Liver (tissue), 8 donors: ENCODE measurements at regions not wholly inside any gene's neighbourhood (a gene's known extent, or its start where the extent isn't known, plus 50 kb on each side); places are given as distances from the start of the nearest gene placed in this dataset.
"Not testable (repeated sequence)": the region's sequence is repeated elsewhere in the genome, so short reads cannot be mapped to it uniquely, and the experiment has no call there.

Experiments
- DNase-seq: peaks from one replicate; pipeline ENCODE4 v3.0.0-alpha.2; 2017; ENCODE audit warnings: low spot score
- H3K27ac ChIP-seq, 2 donors: one replicate each; pipeline ENCODE4 v1.7.0; 2013; ENCODE audit warnings: inconsistent platforms in 2 of 2, low read length in 2 of 2, control low read depth in 1 of 2, low read depth in 1 of 2, mild to moderate bottlenecking in 1 of 2
- H3K27me3 ChIP-seq, 4 donors: one replicate each; pipeline versions ENCODE4 v1.6.1 to v1.7.0; 2013; ENCODE audit warnings: low read length in 3 of 4, inconsistent platforms in 1 of 4, mild to moderate bottlenecking in 1 of 4, moderate library complexity in 1 of 4; ENCODE audit not compliant: control insufficient read depth in 4 of 4, insufficient read depth in 4 of 4
- H3K36me3 ChIP-seq, 4 donors: one replicate each; pipeline versions ENCODE4 v1.6.1 to v1.7.0; 2013; ENCODE audit warnings: low read length in 3 of 4, mild to moderate bottlenecking in 3 of 4, low read depth in 1 of 4, moderate library complexity in 1 of 4; ENCODE audit not compliant: control insufficient read depth in 4 of 4, insufficient read depth in 3 of 4
- H3K4me1 ChIP-seq, 4 donors: one replicate each; pipeline versions ENCODE4 v1.6.1 to v1.7.0; 2013; ENCODE audit warnings: low read length in 3 of 4, mild to moderate bottlenecking in 3 of 4, moderate library complexity in 1 of 4; ENCODE audit not compliant: control insufficient read depth in 4 of 4, insufficient read depth in 4 of 4
- H3K4me3 ChIP-seq, 3 donors: one replicate each; pipeline versions ENCODE4 v1.6.1 to v1.7.0; 2013; ENCODE audit warnings: low read length in 3 of 3, control low read depth in 1 of 3, low read depth in 1 of 3, mild to moderate bottlenecking in 1 of 3
- H3K9ac ChIP-seq, 2 donors: one replicate each; pipeline ENCODE4 v1.7.0; 2013; ENCODE audit warnings: low read length in 2 of 2, mild to moderate bottlenecking in 2 of 2, moderate library complexity in 2 of 2, control low read depth in 1 of 2, low read depth in 1 of 2
- H3K9me3 ChIP-seq, 4 donors: one replicate each; pipeline versions ENCODE4 v1.6.1 to v1.7.0; 2013; ENCODE audit warnings: low read length in 3 of 4; ENCODE audit not compliant: control insufficient read depth in 4 of 4
- EGR1 ChIP-seq, 2 donors: IDR thresholded peaks; 2 replicates each; pipeline ENCODE4 v1.6.1; 2016 to 2018; ENCODE audit warnings: antibody characterized with exemption in 2 of 2, low read depth in 2 of 2
- FOXA1 ChIP-seq: IDR thresholded peaks from 2 replicates; pipeline ENCODE4 v1.6.1; 2016; ENCODE audit warnings: antibody characterized with exemption
- FOXA2 ChIP-seq: IDR thresholded peaks from 2 replicates; pipeline ENCODE4 v1.6.1; 2016; ENCODE audit warnings: antibody characterized with exemption
- GABPA ChIP-seq, 2 donors: IDR thresholded peaks in 1 of 2; conservative IDR thresholded peaks in 1 of 2; 2 replicates each; pipeline ENCODE4 v1.6.1; 2016; ENCODE audit warnings: antibody characterized with exemption in 2 of 2, mild to moderate bottlenecking in 1 of 2, moderate library complexity in 1 of 2
- HNF4A ChIP-seq, 2 donors: conservative IDR thresholded peaks; 2 replicates each; pipeline ENCODE4 v1.6.1; 2016; ENCODE audit warnings: antibody characterized with exemption in 2 of 2, mild to moderate bottlenecking in 2 of 2
- HNF4G ChIP-seq: IDR thresholded peaks from 2 replicates; pipeline ENCODE4 v1.6.1; 2016; ENCODE audit warnings: antibody characterized with exemption
- NR2F2 ChIP-seq: IDR thresholded peaks from 2 replicates; pipeline ENCODE4 v1.6.1; 2016; ENCODE audit warnings: antibody characterized with exemption
- RAD21 ChIP-seq, 2 donors: IDR thresholded peaks; 2 replicates each; pipeline ENCODE4 v1.6.1; 2016; ENCODE audit warnings: antibody characterized with exemption in 2 of 2, mild to moderate bottlenecking in 2 of 2
- REST ChIP-seq: IDR thresholded peaks from 2 replicates; pipeline ENCODE4 v1.6.1; 2016; ENCODE audit warnings: antibody characterized with exemption, mild to moderate bottlenecking
- RXRA ChIP-seq, 2 donors: IDR thresholded peaks; 2 replicates each; pipeline ENCODE4 v1.6.1; 2017 to 2018; ENCODE audit warnings: antibody characterized with exemption in 2 of 2, mild to moderate bottlenecking in 1 of 2
- SP1 ChIP-seq: IDR thresholded peaks from 2 replicates; pipeline ENCODE4 v1.6.1; 2018; ENCODE audit warnings: antibody characterized with exemption, mild to moderate bottlenecking
- YY1 ChIP-seq: IDR thresholded peaks from 2 replicates; pipeline ENCODE4 v1.6.1; 2016; ENCODE audit warnings: antibody characterized with exemption, mild to moderate bottlenecking
- ZBTB33 ChIP-seq: IDR thresholded peaks from 2 replicates; pipeline ENCODE4 v1.6.1; 2016; ENCODE audit warnings: antibody characterized with exemption
- WGBS: extraction: QIAGEN DNeasy Blood & Tissue Kit; methylation state at CpG from one replicate; pipeline ENCODE4 v1.1.7; 2013; 5-methylcytosine and 5-hydroxymethylcytosine counted together
- TF ChIP-seq, protein P1 (sequence below): fragments of 150-350 bp; IDR thresholded peaks from 2 replicates; pipeline ENCODE4 v1.5.1; 2017; ENCODE audit warnings: improper control_type of control experiment, low read depth, low read length; ENCODE audit not compliant: missing input control
- TF ChIP-seq, protein P2 (sequence below): IDR thresholded peaks from 2 replicates; pipeline ENCODE4 v1.6.1; 2016; ENCODE audit warnings: antibody characterized with exemption
- TF ChIP-seq, protein P3 (sequence below): IDR thresholded peaks from 2 replicates; pipeline ENCODE4 v1.6.1; 2016; ENCODE audit warnings: antibody characterized with exemption
- donor health status: healthy.
- donor health status: healthy.
- donor health status: healthy.
- donor health status: healthy.
- donor health status: healthy.

DNA sequence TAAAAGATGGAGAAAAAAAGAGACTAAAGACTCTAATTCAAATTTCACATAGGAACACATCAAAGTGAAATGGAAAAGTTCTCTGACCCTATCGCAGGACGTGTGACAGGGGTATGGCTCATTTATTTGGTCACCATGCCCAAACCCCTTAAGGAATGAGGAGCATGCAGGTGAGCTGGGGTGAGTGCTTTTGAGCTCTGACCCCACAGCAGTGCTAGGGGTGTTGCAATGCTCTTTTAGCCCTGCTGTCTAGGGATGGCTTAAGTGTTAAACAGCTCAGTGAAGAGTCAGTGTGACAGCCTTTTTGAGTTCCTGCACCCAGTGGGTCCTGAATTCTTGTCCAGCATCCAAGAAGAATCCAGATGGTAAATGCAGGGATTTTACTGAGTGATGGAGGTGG is 143.0 kb upstream of the ANKRD55 start:
- no peaks in the 10 kb centered on the region for H3K4me1 ChIP-seq
- no peak overlapping the region for H3K4me3 ChIP-seq
- peaks cover 0 to 2% (median 0%) of the 10 kb centered on the region in 4 donors for H3K27me3 ChIP-seq
- WGBS: 91% methylated on average over 2 of the region's 2 CpGs
- peaks cover 0 to 2% (median 0%) of the 10 kb centered on the region in 4 donors for H3K9me3 ChIP-seq
- TF ChIP-seq HNF4A (conservative IDR thresholded peaks at IDR 0.05) (no peak), NR2F2 (no peak), SP1 (no peak), YY1 (no peak), RAD21 (IDR thresholded peaks at IDR 0.05) (no peak), FOXA2 (no peak), EGR1 (IDR thresholded peaks at IDR 0.05; ENCODE audit: low read depth in 2 of 2) (no peak), GABPA (IDR thresholded peaks at IDR 0.05 in 1 of 2, conservative IDR thresholded peaks at IDR 0.05 in 1 of 2) (no peak), FOXA1 (no peak), ZBTB33 (no peak), HNF4G (no peak)
- TF ChIP-seq, protein P1, sequence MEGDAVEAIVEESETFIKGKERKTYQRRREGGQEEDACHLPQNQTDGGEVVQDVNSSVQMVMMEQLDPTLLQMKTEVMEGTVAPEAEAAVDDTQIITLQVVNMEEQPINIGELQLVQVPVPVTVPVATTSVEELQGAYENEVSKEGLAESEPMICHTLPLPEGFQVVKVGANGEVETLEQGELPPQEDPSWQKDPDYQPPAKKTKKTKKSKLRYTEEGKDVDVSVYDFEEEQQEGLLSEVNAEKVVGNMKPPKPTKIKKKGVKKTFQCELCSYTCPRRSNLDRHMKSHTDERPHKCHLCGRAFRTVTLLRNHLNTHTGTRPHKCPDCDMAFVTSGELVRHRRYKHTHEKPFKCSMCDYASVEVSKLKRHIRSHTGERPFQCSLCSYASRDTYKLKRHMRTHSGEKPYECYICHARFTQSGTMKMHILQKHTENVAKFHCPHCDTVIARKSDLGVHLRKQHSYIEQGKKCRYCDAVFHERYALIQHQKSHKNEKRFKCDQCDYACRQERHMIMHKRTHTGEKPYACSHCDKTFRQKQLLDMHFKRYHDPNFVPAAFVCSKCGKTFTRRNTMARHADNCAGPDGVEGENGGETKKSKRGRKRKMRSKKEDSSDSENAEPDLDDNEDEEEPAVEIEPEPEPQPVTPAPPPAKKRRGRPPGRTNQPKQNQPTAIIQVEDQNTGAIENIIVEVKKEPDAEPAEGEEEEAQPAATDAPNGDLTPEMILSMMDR: no peak
- TF ChIP-seq, protein P2, sequence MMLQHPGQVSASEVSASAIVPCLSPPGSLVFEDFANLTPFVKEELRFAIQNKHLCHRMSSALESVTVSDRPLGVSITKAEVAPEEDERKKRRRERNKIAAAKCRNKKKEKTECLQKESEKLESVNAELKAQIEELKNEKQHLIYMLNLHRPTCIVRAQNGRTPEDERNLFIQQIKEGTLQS: no peak
- TF ChIP-seq, protein P3, sequence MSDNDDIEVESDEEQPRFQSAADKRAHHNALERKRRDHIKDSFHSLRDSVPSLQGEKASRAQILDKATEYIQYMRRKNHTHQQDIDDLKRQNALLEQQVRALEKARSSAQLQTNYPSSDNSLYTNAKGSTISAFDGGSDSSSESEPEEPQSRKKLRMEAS: no peak
- no peak overlapping the region for H3K27ac ChIP-seq
- H3K9ac ChIP-seq: no peak overlapping the region
- no peak for DNase-seq
- no peaks in the 10 kb centered on the region for H3K36me3 ChIP-seq

GRCh38 chr5:56375011-56375410 is 141.9 kb upstream of the ANKRD55 start:
- Histone ChIP-seq H3K4me1 (no peaks in the 10 kb centered on the region), H3K27me3 (peaks cover 0 to 2% (median 0%) of the 10 kb centered on the region in 4 donors), H3K27ac (no peak overlapping the region), H3K4me3 (no peak overlapping the region), H3K9ac (no peak overlapping the region), H3K36me3 (no peaks in the 10 kb centered on the region), H3K9me3 (peaks cover 0 to 2% (median 0%) of the 10 kb centered on the region in 4 donors)
- no peak for DNase-seq
- TF ChIP-seq FOXA1 (no peak), HNF4A (conservative IDR thresholded peaks at IDR 0.05) (no peak), YY1 (no peak), REST (no peak), ZBTB33 (no peak), RAD21 (IDR thresholded peaks at IDR 0.05) (no peak), RXRA (IDR thresholded peaks at IDR 0.05) (no peak), FOXA2 (no peak), NR2F2 (no peak), EGR1 (IDR thresholded peaks at IDR 0.05; ENCODE audit: low read depth in 2 of 2) (no peak)
- TF ChIP-seq, protein P2: no peak
- TF ChIP-seq, protein P1: no peak
- WGBS: 88% methylated on average over 5 of the region's 5 CpGs

- not testable (repeated sequence) for H3K36me3 ChIP-seq, H3K27ac ChIP-seq, H3K4me1 ChIP-seq, H3K4me3 ChIP-seq, H3K27me3 ChIP-seq, H3K9ac ChIP-seq, DNase-seq, H3K9me3 ChIP-seq
- WGBS: 97% methylated on average over 31 of the region's 31 CpGs
Observed at GRCh38 chr5:56372491-56372890, 139.4 kb upstream of the ANKRD55 start.
